Kidney glomerular epithelial cell (primary cell): ENCODE measurements at regions not wholly inside any gene's neighbourhood (a gene's known extent, or its start where the extent isn't known, plus 50 kb on each side); places are given as distances from the start of the nearest gene placed in this dataset.
"Not testable (repeated sequence)": the region's sequence is repeated elsewhere in the genome, so short reads cannot be mapped to it uniquely, and the experiment has no call there.

Source experiments
- DNase-seq: peaks from one replicate; lab custom pipeline; 2025; lab: John Stamatoyannopoulos, UW

GRCh38 chr9:36521148-36521547, 51.5 kb upstream of the MELK start:
- no peak for DNase-seq

GRCh38 chr9:36517131-36517530, 55.6 kb upstream of the MELK start:
- peak; percentile 67 for DNase-seq

- DNase-seq, result no peak
These were observed 68.5 kb upstream of the MELK start for GRCh38 chr9:36504156-36504555.

- DNase-seq, result no peak
These were observed 69.3 kb upstream of the MELK start for GRCh38 chr9:36503172-36504088.

- no peak for DNase-seq
These were observed 71.0 kb upstream of the MELK start for GRCh38 chr9:36501727-36502126.

- not testable (repeated sequence) for DNase-seq
These were observed 71.8 kb upstream of the MELK start for GRCh38 chr9:36500931-36501330.

- no peak for DNase-seq
These were observed 73.4 kb upstream of the MELK start for GRCh38 chr9:36499174-36499890.

- not testable (repeated sequence) for DNase-seq
These were observed 79.1 kb upstream of the MELK start for GRCh38 chr9:36493564-36493963.

GRCh38 chr9:36492865-36493264, 79.8 kb upstream of the MELK start:
- no peak for DNase-seq

- DNase-seq, result no peak
These were observed 83.2 kb upstream of the MELK start for GRCh38 chr9:36489453-36489852.

GRCh38 chr9:36488389-36488756, 84.3 kb upstream of the MELK start:
- no peak for DNase-seq

GRCh38 chr9:36487482-36488388, 85.0 kb upstream of the MELK start:
- peak; percentile 82 for DNase-seq

- DNase-seq, result no peak
These were observed 85.7 kb upstream of the MELK start for GRCh38 chr9:36486933-36487481.

- DNase-seq, result no peak
These were observed 86.3 kb upstream of the MELK start for GRCh38 chr9:36486329-36486932.

- no peak for DNase-seq
These were observed 85.7 kb upstream of the RNF38 start for GRCh38 chr9:36485647-36486328.

GRCh38 chr9:36484124-36484523, 84.1 kb upstream of the RNF38 start:
- no peak for DNase-seq

- DNase-seq, result no peak
These were observed 79.0 kb upstream of the RNF38 start for GRCh38 chr9:36479101-36479500.

- DNase-seq, result no peak
These were observed 71.3 kb upstream of the RNF38 start for GRCh38 chr9:36471359-36471758.

GRCh38 chr9:36470643-36471290, 70.7 kb upstream of the RNF38 start:
- DNase-seq, result peak; percentile 74

- DNase-seq, result no peak
These were observed 63.4 kb upstream of the RNF38 start for GRCh38 chr9:36463467-36463866.
